Testis (tissue), 2 donors: ENCODE measurements at regions not wholly inside any gene's neighbourhood (a gene's known extent, or its start where the extent isn't known, plus 50 kb on each side); places are given as distances from the start of the nearest gene placed in this dataset.

ENCODE experiments used
- DNase-seq: peaks from one replicate; pipeline ENCODE4 v3.0.0-alpha.2; 2019
- H3K27ac ChIP-seq, 2 donors: fragments of 200-600 bp; sonication (generic); one replicate each; pipeline ENCODE4 v1.5.1; 2019
- H3K27me3 ChIP-seq: fragments of 200-600 bp; sonication (generic); one replicate; pipeline ENCODE4 v1.5.1; 2019
- H3K36me3 ChIP-seq: fragments of 200-600 bp; sonication (generic); one replicate; pipeline ENCODE4 v1.5.1; 2017; ENCODE audit warnings: low read depth; ENCODE audit errors: missing control alignments
- H3K4me1 ChIP-seq: fragments of 200-600 bp; sonication (generic); one replicate; pipeline ENCODE4 v1.5.1; 2019
- H3K4me3 ChIP-seq, 2 donors: fragments of 200-600 bp; sonication (generic); one replicate each; pipeline ENCODE4 v1.5.1; 2017 to 2019
- H3K9me3 ChIP-seq: fragments of 200-600 bp; sonication (generic); one replicate; pipeline ENCODE4 v1.5.1; 2017
- POLR2A ChIP-seq: fragments of 450-650 bp; IDR thresholded peaks from one replicate; pipeline ENCODE4 v1.6.1; 2017; ENCODE audit warnings: antibody characterized with exemption, mild to moderate bottlenecking, moderate library complexity
- WGBS, 2 donors: methylation state at CpG; one replicate each; pipeline ENCODE4 v1.1.5; 2018; 5-methylcytosine and 5-hydroxymethylcytosine counted together
- intact Hi-C: fragments of 100-400 bp; cut with DNase I; formaldehyde crosslinking; loops from one replicate; pipeline ENCODE4 v1.15.1; 2023; ENCODE audit warnings: low total_unique reads
- TF ChIP-seq, protein P1 (sequence below), 3 experiments: fragments of 450-650 bp in 2 of 3; fragments of 200-600 bp in 1 of 3; sonication (generic) in 1 of 3; IDR thresholded peaks; one replicate each; pipeline ENCODE4 v1.5.1; 2016 to 2019; ENCODE audit warnings: antibody characterized with exemption in 3 of 3, mild to moderate bottlenecking in 2 of 3, moderate library complexity in 1 of 3

DNA sequence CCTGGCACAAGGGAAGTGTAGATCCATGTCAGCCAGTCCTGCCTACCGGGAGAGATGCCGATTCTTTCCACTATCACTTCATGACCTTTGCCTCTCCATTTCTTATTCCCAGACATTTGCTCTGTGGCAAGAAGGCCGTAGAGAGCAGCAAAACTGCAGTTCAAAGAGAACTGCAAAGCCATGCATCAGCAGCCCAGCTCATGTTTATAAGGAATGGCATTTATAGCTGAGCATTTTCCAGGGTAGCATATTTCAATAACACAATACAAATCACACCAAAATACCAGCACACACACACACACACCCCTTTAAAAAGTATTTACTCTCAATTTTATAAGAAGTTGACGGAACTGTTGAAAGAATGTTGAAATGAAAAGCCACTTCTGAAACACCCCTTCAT is 126.7 kb upstream of the EGFLAM start:
- no peaks in the 10 kb centered on the region for H3K9me3 ChIP-seq
- WGBS, 2 donors = 71 to 83% methylated on average over 4 of the region's 4 CpGs
- H3K27ac ChIP-seq = no peak overlapping the region
- H3K4me3 ChIP-seq = no peak overlapping the region
- H3K36me3 ChIP-seq = no peaks in the 10 kb centered on the region
- TF ChIP-seq POLR2A = no peak
- TF ChIP-seq, protein P1, sequence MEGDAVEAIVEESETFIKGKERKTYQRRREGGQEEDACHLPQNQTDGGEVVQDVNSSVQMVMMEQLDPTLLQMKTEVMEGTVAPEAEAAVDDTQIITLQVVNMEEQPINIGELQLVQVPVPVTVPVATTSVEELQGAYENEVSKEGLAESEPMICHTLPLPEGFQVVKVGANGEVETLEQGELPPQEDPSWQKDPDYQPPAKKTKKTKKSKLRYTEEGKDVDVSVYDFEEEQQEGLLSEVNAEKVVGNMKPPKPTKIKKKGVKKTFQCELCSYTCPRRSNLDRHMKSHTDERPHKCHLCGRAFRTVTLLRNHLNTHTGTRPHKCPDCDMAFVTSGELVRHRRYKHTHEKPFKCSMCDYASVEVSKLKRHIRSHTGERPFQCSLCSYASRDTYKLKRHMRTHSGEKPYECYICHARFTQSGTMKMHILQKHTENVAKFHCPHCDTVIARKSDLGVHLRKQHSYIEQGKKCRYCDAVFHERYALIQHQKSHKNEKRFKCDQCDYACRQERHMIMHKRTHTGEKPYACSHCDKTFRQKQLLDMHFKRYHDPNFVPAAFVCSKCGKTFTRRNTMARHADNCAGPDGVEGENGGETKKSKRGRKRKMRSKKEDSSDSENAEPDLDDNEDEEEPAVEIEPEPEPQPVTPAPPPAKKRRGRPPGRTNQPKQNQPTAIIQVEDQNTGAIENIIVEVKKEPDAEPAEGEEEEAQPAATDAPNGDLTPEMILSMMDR (IDR thresholded peaks at IDR 0.05) = no peak
- no peaks in the 10 kb centered on the region for H3K4me1 ChIP-seq
- no peak for DNase-seq
- H3K27me3 ChIP-seq = no peaks in the 10 kb centered on the region
- intact Hi-C loops = no loop called here

DNA sequence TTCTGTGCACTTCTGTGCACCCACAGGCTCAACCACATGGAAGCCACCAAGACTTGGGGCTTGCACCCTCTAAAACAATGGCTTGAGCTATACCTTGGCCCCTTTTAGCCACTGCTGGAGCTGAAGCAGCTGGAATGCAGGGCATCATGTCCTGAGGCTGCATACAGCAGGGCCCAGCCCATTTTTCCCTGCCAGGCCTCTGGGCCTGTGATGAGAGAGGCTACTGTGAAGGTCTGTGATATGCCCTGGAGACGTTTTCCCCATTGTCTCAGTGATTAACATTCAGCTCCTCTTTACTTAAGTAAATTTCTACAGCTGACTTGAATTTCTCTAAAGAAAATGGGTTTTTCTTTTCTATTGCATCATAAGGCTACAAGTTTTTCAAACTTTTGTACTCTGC is 134.0 kb upstream of the EGFLAM start:
- no peak for TF ChIP-seq POLR2A
- TF ChIP-seq, protein P1 (IDR thresholded peaks at IDR 0.05) = no peak
- Histone ChIP-seq H3K27ac (no peak overlapping the region), H3K9me3 (no peaks in the 10 kb centered on the region), H3K4me3 (no peak overlapping the region), H3K4me1 (no peaks in the 10 kb centered on the region), H3K36me3 (no peaks in the 10 kb centered on the region), H3K27me3 (no peaks in the 10 kb centered on the region)
- intact Hi-C loops = no loop called here
- DNase-seq = no peak
- WGBS, 2 donors = 47 to 70% methylated on average over 1 of the region's 1 CpG

DNA sequence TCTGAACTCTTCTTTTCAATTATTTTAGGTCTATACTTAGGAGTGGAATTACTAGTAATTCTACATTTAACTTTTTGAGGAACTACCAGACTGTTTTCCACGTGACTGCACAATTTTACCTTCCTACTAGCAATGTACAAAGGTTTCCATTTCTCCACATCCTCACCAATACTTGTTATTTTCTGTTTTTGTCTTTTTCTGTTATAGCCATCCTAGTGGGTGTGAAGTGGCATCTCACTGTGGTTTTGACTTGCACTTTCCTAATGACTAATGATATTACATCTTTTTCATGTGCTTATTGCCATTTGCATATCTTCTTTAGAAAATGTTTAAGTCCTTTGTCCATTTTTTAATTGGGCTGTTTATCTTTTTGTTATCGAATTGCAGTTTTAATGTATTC is 136.9 kb upstream of the EGFLAM start:
- 90 to 92% methylated on average over 2 of the region's 2 CpGs for WGBS, 2 donors
- intact Hi-C loops = no loop called here
- DNase-seq = no peak
- H3K9me3 ChIP-seq = no peaks in the 10 kb centered on the region
- no peak overlapping the region for H3K27ac ChIP-seq
- no peaks in the 10 kb centered on the region for H3K4me1 ChIP-seq
- H3K4me3 ChIP-seq = no peak overlapping the region
- no peak for TF ChIP-seq POLR2A
- TF ChIP-seq, protein P1 (IDR thresholded peaks at IDR 0.05) = no peak
- no peaks in the 10 kb centered on the region for H3K36me3 ChIP-seq
- no peaks in the 10 kb centered on the region for H3K27me3 ChIP-seq

DNA sequence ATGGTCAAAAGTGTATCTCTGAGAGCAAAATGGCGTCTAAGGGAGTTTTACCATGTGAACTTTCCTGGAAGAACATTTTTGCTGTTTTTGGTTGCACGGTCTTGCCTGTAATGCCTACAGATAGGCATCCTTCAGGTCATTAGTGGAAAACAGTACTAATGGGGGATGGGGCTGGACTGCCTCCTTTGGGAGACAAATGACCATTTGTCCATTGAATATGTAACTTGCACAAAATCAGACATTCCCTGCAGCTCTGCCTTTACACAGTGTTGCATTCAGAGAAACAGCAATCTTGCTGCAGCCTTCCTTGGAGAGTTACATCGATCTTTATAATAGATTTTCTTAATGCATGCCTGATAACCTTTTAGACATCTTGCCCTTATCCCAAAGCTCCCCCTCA is 138.5 kb upstream of the EGFLAM start:
- DNase-seq = no peak
- H3K4me1 ChIP-seq = no peaks in the 10 kb centered on the region
- H3K4me3 ChIP-seq = no peak overlapping the region
- H3K9me3 ChIP-seq = no peaks in the 10 kb centered on the region
- intact Hi-C loops = no loop called here
- no peak overlapping the region for H3K27ac ChIP-seq
- TF ChIP-seq, protein P1 (IDR thresholded peaks at IDR 0.05) = no peak
- TF ChIP-seq POLR2A = no peak
- H3K36me3 ChIP-seq = no peaks in the 10 kb centered on the region
- no peaks in the 10 kb centered on the region for H3K27me3 ChIP-seq
- 67 to 70% methylated on average over 3 of the region's 3 CpGs for WGBS, 2 donors

DNA sequence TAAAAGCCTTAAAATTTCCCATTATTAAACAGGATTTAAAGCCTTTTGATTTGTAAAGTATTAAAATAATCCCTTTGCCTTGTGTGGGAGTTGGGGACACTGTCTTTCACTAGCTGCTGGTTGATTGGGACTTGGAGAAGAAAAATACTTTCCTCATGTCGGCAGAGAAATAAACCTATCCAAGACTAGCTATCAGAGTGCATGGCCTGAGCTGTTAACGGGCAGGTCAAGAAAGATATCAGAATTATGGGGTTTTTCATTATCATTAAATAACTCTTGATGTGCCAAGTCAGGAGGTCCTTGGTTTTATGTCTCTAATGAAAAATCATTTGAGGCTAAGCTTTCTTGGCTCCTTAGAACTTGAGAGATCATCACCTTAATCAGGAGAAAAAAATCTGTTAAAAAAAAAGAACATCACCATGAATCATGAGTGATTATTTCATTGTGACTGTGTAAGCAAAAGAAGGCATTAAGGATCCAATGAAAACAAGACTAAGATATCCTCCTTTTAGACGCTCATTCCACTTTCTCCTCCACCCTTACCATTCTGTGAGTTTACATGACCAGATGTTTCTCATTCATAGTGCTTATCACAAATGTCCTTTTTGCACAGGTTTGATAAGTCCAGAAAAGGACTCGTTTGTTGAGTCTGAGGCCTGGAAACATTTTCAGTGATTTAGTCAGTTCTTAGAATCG is 140.4 kb upstream of the EGFLAM start:
- intact Hi-C loops = no loop called here
- Histone ChIP-seq H3K27ac (no peak overlapping the region), H3K4me1 (no peaks in the 10 kb centered on the region), H3K27me3 (no peaks in the 10 kb centered on the region), H3K4me3 (no peak overlapping the region), H3K36me3 (no peaks in the 10 kb centered on the region), H3K9me3 (no peaks in the 10 kb centered on the region)
- no peak for DNase-seq
- TF ChIP-seq, protein P1 (IDR thresholded peaks at IDR 0.05) = no peak
- no peak for TF ChIP-seq POLR2A
- 42 to 45% methylated on average over 5 of the region's 5 CpGs for WGBS, 2 donors
